G401 (cell line): ENCODE measurements at regions not wholly inside any gene's neighbourhood (a gene's known extent, or its start where the extent isn't known, plus 50 kb on each side); places are given as distances from the start of the nearest gene placed in this dataset.

Source experiments
- DNase-seq: peaks from one replicate; pipeline ENCODE4 v3.0.0-alpha.2; 2015; ENCODE audit warnings: low spot score
- in situ Hi-C: cut with HindIII; loops from 2 replicates; pipeline ENCODE4 v1.10.0; 2016; ENCODE audit warnings: low sequenced_read_pairs, mixed read lengths

DNA sequence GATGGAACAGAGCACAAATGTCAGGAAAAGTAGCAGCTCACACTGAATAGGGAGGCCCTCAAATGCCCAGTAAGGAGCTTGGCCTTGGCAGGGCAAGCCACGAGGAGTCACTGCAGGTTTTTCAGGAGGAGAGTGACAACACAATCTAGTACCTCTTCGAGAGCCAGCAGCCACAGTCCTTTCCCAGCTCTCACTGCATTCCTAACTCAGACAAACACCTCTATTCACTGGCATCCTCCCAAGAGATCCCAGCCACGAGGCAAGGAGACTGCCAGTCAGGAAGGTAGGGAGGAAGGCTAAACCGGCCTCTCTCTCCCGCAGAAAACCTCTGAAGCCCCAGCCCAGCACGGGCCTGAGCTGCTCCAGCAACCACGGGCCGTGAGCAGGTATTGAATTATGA lies 146.0 kb upstream of the SMAD3 start:
- DNase-seq: no peak
- in situ Hi-C loops: no loop called here

GRCh38 chr15:66921319-66921915 lies 144.0 kb upstream of the SMAD3 start:
- in situ Hi-C loops: no loop called here
- no peak for DNase-seq

- in situ Hi-C loops: no loop called here
- DNase-seq: no peak
Observed at GRCh38 chr15:66922608-66923007, 142.8 kb upstream of the SMAD3 start.

GRCh38 chr15:66923438-66923881 lies 141.9 kb upstream of the SMAD3 start:
- in situ Hi-C loops: no loop called here
- DNase-seq: peak; percentile 33

- in situ Hi-C loops: no loop called here
- DNase-seq: no peak
Observed at GRCh38 chr15:66924889-66925288, 140.5 kb upstream of the SMAD3 start.

- DNase-seq: no peak
- in situ Hi-C loops: no loop called here
Observed at GRCh38 chr15:66925721-66926120, 139.7 kb upstream of the SMAD3 start.

DNA sequence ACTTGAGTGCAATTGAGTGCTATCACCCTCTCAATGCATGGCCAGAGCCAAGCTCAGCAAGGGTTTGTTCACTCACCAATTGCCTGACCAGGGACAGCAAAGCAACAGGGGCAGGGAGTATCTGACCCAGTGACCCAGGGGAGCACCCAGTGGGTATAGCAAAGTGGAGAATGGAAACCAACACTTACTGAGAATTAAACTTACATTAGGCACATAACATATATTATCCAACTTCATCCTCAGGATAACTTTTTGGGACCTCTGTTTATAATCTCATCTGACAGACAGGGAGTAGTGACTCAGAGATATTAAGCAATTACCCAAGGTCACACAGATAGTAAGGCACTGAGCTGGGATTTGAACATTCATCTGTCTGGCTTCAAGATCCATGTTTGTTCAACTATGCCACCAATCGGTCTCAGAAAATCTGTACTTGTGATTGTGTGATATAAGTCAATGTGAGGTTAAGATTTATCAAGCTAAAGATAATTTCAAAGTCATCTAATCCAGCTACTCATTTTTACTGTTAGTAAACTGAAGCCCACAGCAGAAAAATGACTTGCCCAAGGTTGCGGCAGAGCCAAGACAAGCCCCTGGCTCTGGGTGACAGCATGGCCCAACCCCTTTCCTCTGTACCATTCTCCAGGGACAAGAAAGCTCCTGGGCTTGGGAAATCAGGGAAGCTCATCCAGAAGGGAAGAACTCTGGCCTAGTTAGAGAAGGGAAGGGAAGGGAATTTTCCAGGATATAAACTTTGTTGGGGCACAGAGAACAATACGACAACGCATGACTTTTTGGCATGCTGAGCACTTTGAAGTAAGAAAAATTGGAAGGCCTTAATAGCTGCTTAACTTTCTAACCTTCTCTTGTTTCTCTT lies 138.0 kb upstream of the SMAD3 start:
- in situ Hi-C loops: no loop called here
- DNase-seq: no peak

GRCh38 chr15:66928101-66928500 lies 137.3 kb upstream of the SMAD3 start:
- in situ Hi-C loops: no loop called here
- no peak for DNase-seq

DNA sequence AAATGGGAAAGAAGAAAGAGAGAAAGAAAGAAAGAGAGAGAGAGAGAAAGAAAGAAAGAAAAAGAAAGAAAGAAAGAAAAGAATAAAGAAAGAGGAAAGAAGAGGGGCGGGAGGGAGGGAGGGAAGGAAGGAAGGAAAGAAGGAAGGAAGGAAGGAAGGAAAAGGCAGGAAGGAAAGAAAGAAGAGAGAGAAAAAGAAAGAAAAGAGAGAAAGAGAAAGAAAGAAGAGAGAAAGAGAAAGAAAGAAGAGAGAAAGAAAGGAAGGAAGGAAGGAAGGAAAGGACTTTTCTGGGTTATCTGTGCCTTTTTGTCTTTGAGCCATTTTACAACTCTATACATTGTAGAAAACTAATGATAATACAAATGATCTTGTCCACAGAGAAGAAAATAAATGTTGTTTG lies 136.6 kb upstream of the SMAD3 start:
- in situ Hi-C loops: no loop called here
- no peak for DNase-seq

- in situ Hi-C loops: no loop called here
- DNase-seq: no peak
Observed at GRCh38 chr15:66929843-66930402, 135.5 kb upstream of the SMAD3 start.

- in situ Hi-C loops: no loop called here
- peak; percentile 74 for DNase-seq
Observed at GRCh38 chr15:66931768-66932633, 133.4 kb upstream of the SMAD3 start.

GRCh38 chr15:66932634-66933024 lies 132.8 kb upstream of the SMAD3 start:
- no peak for DNase-seq
- in situ Hi-C loops: no loop called here

- in situ Hi-C loops: no loop called here
Observed at GRCh38 chr15:66933932-66934867, 131.2 kb upstream of the SMAD3 start.

GRCh38 chr15:66934868-66935520 lies 130.4 kb upstream of the SMAD3 start:
- DNase-seq: no peak
- in situ Hi-C loops: no loop called here

More at GRCh38 chr15:66933932-66934867, 131.2 kb upstream of the SMAD3 start:
- DNase-seq: no peak

DNA sequence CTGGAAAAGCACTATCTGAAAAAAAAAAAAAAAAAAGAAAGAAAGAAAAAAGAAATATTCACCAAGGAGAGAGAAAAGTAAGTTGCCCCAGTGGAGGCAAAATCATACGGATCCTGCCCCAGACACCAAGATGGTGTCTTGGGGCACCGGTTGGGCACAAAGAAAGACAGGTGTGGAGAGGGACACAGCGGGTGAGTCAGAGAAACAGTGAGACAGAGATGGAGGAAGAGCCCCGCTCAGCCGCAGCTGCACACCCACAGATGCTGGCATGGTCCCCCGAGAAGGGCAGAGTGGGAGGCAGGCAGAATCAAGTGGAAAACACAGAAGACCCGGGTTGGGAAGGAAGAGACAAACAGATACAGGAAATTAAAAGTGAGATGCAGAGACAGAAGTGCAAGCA lies 129.7 kb upstream of the SMAD3 start:
- in situ Hi-C loops: no loop called here
- DNase-seq: no peak

- in situ Hi-C loops: no loop called here
- DNase-seq: no peak
Observed at GRCh38 chr15:66936109-66936860, 129.1 kb upstream of the SMAD3 start.

- in situ Hi-C loops: no loop called here
- no peak for DNase-seq
Observed at GRCh38 chr15:66936861-66937582, 128.4 kb upstream of the SMAD3 start.
